IPS-NIHi11 (cell line): ENCODE measurements at regions not wholly inside any gene's neighbourhood (a gene's known extent, or its start where the extent isn't known, plus 50 kb on each side); places are given as distances from the start of the nearest gene placed in this dataset.
A peak's percentile ranks its signal among the peaks of the same experiment; 100 is the strongest.
"Not testable (repeated sequence)": the region's sequence is repeated elsewhere in the genome, so short reads cannot be mapped to it uniquely, and the experiment has no call there.

Source experiments
- DNase-seq: peaks from one replicate; pipeline ENCODE4 v3.0.0; 2012; ENCODE audit warnings: mixed read lengths, low spot score

- DNase-seq = no peak
Measured at GRCh38 chr14:38710196-38710595, 392.8 kb downstream of the SEC23A start.

GRCh38 chr14:38705220-38705619 lies 397.8 kb downstream of the SEC23A start:
- no peak for DNase-seq

- no peak for DNase-seq
Measured at GRCh38 chr14:38704220-38704619, 398.8 kb downstream of the SEC23A start.

GRCh38 chr14:38696925-38697324 lies 406.1 kb downstream of the SEC23A start:
- DNase-seq = no peak

- no peak for DNase-seq
Measured at GRCh38 chr14:38693423-38693822, 409.6 kb downstream of the SEC23A start.

GRCh38 chr14:38669027-38669426 lies 413.1 kb upstream of the CLEC14A start:
- no peak for DNase-seq

- no peak for DNase-seq
Measured at GRCh38 chr14:38663382-38663781, 407.5 kb upstream of the CLEC14A start.

- DNase-seq = no peak
Measured at GRCh38 chr14:38662781-38663180, 406.9 kb upstream of the CLEC14A start.

- DNase-seq = no peak
Measured at GRCh38 chr14:38646391-38646790, 390.5 kb upstream of the CLEC14A start.

- not testable (repeated sequence) for DNase-seq
Measured at GRCh38 chr14:38634913-38635312, 379.0 kb upstream of the CLEC14A start.

- no peak for DNase-seq
Measured at GRCh38 chr14:38629412-38629811, 373.5 kb upstream of the CLEC14A start.

GRCh38 chr14:38627163-38627562 lies 371.3 kb upstream of the CLEC14A start:
- no peak for DNase-seq

GRCh38 chr14:38623661-38624060 lies 367.8 kb upstream of the CLEC14A start:
- no peak for DNase-seq

GRCh38 chr14:38618514-38618913 lies 362.6 kb upstream of the CLEC14A start:
- DNase-seq = no peak

GRCh38 chr14:38616959-38617358 lies 361.1 kb upstream of the CLEC14A start:
- DNase-seq = no peak

GRCh38 chr14:38611928-38612327 lies 356.0 kb upstream of the CLEC14A start:
- DNase-seq = peak; percentile 46

- DNase-seq = no peak
Measured at GRCh38 chr14:38608244-38608643, 352.4 kb upstream of the CLEC14A start.

- DNase-seq = no peak
Measured at GRCh38 chr14:38605193-38606114, 349.6 kb upstream of the CLEC14A start.

- DNase-seq = not testable (repeated sequence)
Measured at GRCh38 chr14:38600572-38600971, 344.7 kb upstream of the CLEC14A start.

GRCh38 chr14:38593476-38593875 lies 337.6 kb upstream of the CLEC14A start:
- no peak for DNase-seq

GRCh38 chr14:38592764-38593442 lies 337.0 kb upstream of the CLEC14A start:
- DNase-seq = no peak

GRCh38 chr14:38589747-38590350 lies 334.0 kb upstream of the CLEC14A start:
- DNase-seq = no peak

- DNase-seq = no peak
Measured at GRCh38 chr14:38583471-38583870, 327.6 kb upstream of the CLEC14A start.
